A673 (cell line): ENCODE measurements at regions not wholly inside any gene's neighbourhood (a gene's known extent, or its start where the extent isn't known, plus 50 kb on each side); places are given as distances from the start of the nearest gene placed in this dataset.

Experiments used
- BruUV-seq: library from RNA; stranded (reverse); fragments of 400-500 nt; replicated peaks from 2 replicates; lab custom pipeline; 2021; lab: Mats Ljungman, UMichigan
- CTCF ChIA-PET: fragments of 300-600 bp; sonication (Branson Sonifier 250); formaldehyde crosslinking; loops from one replicate; lab custom pipeline; 2022; ENCODE audit warnings: antibody characterized with exemption; lab: Charles Lee
- POLR2A ChIA-PET: fragments of 300-600 bp; sonication (Branson Sonifier 250); formaldehyde crosslinking; loops from one replicate; lab custom pipeline; 2022; ENCODE audit warnings: antibody characterized with exemption; ENCODE audit not compliant: low non-redundant PET; lab: Charles Lee
- DNase-seq: peaks from one replicate; pipeline ENCODE4 v3.0.0-alpha.2; 2015; ENCODE audit warnings: low spot score
- H3K27ac ChIP-seq: fragments of 200-600 bp; sonication (generic); 2 replicates; pipeline ENCODE4 v1.5.1; 2016; ENCODE audit warnings: mixed run types, low read depth, mild to moderate bottlenecking, mixed read lengths, antibody characterized with exemption, low read length; ENCODE audit not compliant: poor library complexity, severe bottlenecking
- H3K27me3 ChIP-seq: fragments of 200-600 bp; sonication (generic); replicated peaks from 2 replicates; pipeline ENCODE4 v1.6.1; 2017; ENCODE audit warnings: mixed run types, low read depth, mild to moderate bottlenecking, mixed read lengths, antibody characterized with exemption, low read length; ENCODE audit not compliant: insufficient read depth, poor library complexity
- H3K36me3 ChIP-seq: fragments of 200-600 bp; sonication (generic); 2 replicates; pipeline ENCODE4 v1.6.1; 2016; ENCODE audit warnings: mixed run types, mild to moderate bottlenecking, mixed read lengths, antibody characterized with exemption, low read length; ENCODE audit not compliant: insufficient read depth, poor library complexity, severe bottlenecking
- H3K4me1 ChIP-seq: fragments of 200-600 bp; sonication (generic); 2 replicates; pipeline ENCODE4 v1.6.1; 2017; ENCODE audit warnings: mixed run types, mild to moderate bottlenecking, mixed read lengths, antibody characterized with exemption, low read length; ENCODE audit not compliant: insufficient read depth, poor library complexity, severe bottlenecking
- H3K4me3 ChIP-seq: fragments of 200-600 bp; sonication (generic); 2 replicates; pipeline ENCODE4 v1.5.1; 2016; ENCODE audit warnings: low read depth, mixed run types, mild to moderate bottlenecking, mixed read lengths, low read length; ENCODE audit not compliant: poor library complexity, severe bottlenecking
- H3K9me3 ChIP-seq: fragments of 200-600 bp; sonication (generic); 2 replicates; pipeline ENCODE4 v1.6.1; 2016; ENCODE audit warnings: mixed run types, low read depth, mild to moderate bottlenecking, mixed read lengths, antibody characterized with exemption, low read length; ENCODE audit not compliant: poor library complexity, severe bottlenecking
- EZH2 ChIP-seq: fragments of 200-600 bp; sonication (generic); IDR thresholded peaks from 2 replicates; pipeline ENCODE4 v1.6.1; 2017; ENCODE audit warnings: borderline replicate concordance, low read depth, mild to moderate bottlenecking, mixed read lengths, antibody characterized with exemption, low read length; ENCODE audit not compliant: poor library complexity, severe bottlenecking
- intact Hi-C: fragments of 100-400 bp; cut with micrococcal nuclease; formaldehyde crosslinking; loops from one replicate; pipeline ENCODE4 v1.10.0; 2022; ENCODE audit not compliant: unreplicated experiment
- TF ChIP-seq, protein P1 (sequence below): fragments of 300-800, 200-600 bp; sonication (generic); conservative IDR thresholded peaks from 2 replicates; pipeline ENCODE4 v1.5.1; 2017; ENCODE audit warnings: low read depth, mild to moderate bottlenecking, antibody characterized with exemption, low read length, moderate library complexity, mixed read lengths

GRCh38 chr13:22563272-22563671 is 617.5 kb upstream of the SGCG start:
- BruUV-seq: no TSS peak
- Histone ChIP-seq H3K36me3 (no peaks in the 10 kb centered on the region), H3K27me3 (no peaks in the 10 kb centered on the region), H3K4me1 (no peaks in the 10 kb centered on the region), H3K27ac (no peak overlapping the region), H3K9me3 (peaks cover 3% of the 10 kb centered on the region), H3K4me3 (no peak overlapping the region)
- DNase-seq: no peak
- ChIA-PET POLR2A (no interaction called here), CTCF (no interaction called here)
- TF ChIP-seq, protein P1, sequence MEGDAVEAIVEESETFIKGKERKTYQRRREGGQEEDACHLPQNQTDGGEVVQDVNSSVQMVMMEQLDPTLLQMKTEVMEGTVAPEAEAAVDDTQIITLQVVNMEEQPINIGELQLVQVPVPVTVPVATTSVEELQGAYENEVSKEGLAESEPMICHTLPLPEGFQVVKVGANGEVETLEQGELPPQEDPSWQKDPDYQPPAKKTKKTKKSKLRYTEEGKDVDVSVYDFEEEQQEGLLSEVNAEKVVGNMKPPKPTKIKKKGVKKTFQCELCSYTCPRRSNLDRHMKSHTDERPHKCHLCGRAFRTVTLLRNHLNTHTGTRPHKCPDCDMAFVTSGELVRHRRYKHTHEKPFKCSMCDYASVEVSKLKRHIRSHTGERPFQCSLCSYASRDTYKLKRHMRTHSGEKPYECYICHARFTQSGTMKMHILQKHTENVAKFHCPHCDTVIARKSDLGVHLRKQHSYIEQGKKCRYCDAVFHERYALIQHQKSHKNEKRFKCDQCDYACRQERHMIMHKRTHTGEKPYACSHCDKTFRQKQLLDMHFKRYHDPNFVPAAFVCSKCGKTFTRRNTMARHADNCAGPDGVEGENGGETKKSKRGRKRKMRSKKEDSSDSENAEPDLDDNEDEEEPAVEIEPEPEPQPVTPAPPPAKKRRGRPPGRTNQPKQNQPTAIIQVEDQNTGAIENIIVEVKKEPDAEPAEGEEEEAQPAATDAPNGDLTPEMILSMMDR: no peak
- TF ChIP-seq EZH2: no peak
- intact Hi-C loops: no loop called here

- ChIA-PET POLR2A (no interaction called here), CTCF (interaction anchor here (0.7 kb wide), 1 partner anchor 282 kb away, joined by 3 read pairs; no protein-coding TSS in a partner anchor)
- TF ChIP-seq, protein P1: no peak
- no peak for TF ChIP-seq EZH2
- H3K27ac ChIP-seq: no peak overlapping the region
- no peaks in the 10 kb centered on the region for H3K36me3 ChIP-seq
- H3K9me3 ChIP-seq: no peaks in the 10 kb centered on the region
- no peaks in the 10 kb centered on the region for H3K27me3 ChIP-seq
- no peaks in the 10 kb centered on the region for H3K4me1 ChIP-seq
- no TSS peak for BruUV-seq
- no peak for DNase-seq
- intact Hi-C loops: no loop called here
- no peak overlapping the region for H3K4me3 ChIP-seq
These were observed 611.0 kb upstream of the SGCG start for GRCh38 chr13:22569811-22570210.

DNA sequence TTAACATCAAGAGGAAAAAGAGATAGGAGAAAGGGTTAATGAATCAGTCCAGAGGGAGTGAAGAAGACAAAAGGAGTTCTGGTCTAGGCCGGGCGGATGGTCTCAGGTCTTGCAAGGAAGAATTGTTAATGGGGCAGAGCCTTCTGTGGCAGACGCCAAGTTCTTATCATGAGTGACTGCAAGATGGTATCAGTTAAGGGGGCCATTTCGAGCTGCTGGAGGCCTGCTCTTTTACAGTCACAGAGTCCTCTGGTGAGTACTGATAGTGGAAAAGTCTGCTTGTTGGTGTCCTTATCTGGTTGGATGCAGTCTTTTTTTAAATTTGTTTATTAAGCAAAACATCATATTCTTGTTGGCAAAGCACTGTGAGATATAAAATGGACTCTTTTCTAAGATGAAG is 590.9 kb upstream of the SGCG start:
- no peaks in the 10 kb centered on the region for H3K36me3 ChIP-seq
- no peak overlapping the region for H3K27ac ChIP-seq
- no peak for DNase-seq
- H3K9me3 ChIP-seq: no peaks in the 10 kb centered on the region
- intact Hi-C loops: no loop called here
- TF ChIP-seq, protein P1: no peak
- no peak for TF ChIP-seq EZH2
- CTCF ChIA-PET: no interaction called here
- H3K4me1 ChIP-seq: no peaks in the 10 kb centered on the region
- no peaks in the 10 kb centered on the region for H3K27me3 ChIP-seq
- H3K4me3 ChIP-seq: no peak overlapping the region
- BruUV-seq: no TSS peak
- POLR2A ChIA-PET: no interaction called here
